LNCAP (cell line): ENCODE measurements at regions not wholly inside any gene's neighbourhood (a gene's known extent, or its start where the extent isn't known, plus 50 kb on each side); places are given as distances from the start of the nearest gene placed in this dataset.

Source experiments
- CTCF ChIP-seq: fragments of 450-650 bp; IDR thresholded peaks from 2 replicates; pipeline ENCODE4 v1.5.1; 2017; ENCODE audit warnings: mild to moderate bottlenecking

GRCh38 chr2:235171550-235172031 lies 219.8 kb downstream of the SH3BP4 start:
- no peak for TF ChIP-seq CTCF

- TF ChIP-seq CTCF = no peak
Observed at GRCh38 chr2:235180642-235181041, 228.8 kb downstream of the SH3BP4 start.

GRCh38 chr2:235183786-235184185 lies 232.0 kb downstream of the SH3BP4 start:
- no peak for TF ChIP-seq CTCF

GRCh38 chr2:235187806-235188205 lies 236.0 kb downstream of the SH3BP4 start:
- no peak for TF ChIP-seq CTCF

- TF ChIP-seq CTCF = no peak
Observed at GRCh38 chr2:235191486-235191885, 239.7 kb downstream of the SH3BP4 start.

- no peak for TF ChIP-seq CTCF
Observed at GRCh38 chr2:235191978-235192377, 240.2 kb downstream of the SH3BP4 start.

GRCh38 chr2:235194351-235194750 lies 242.5 kb downstream of the SH3BP4 start:
- no peak for TF ChIP-seq CTCF

GRCh38 chr2:235194836-235195235 lies 243.0 kb downstream of the SH3BP4 start:
- no peak for TF ChIP-seq CTCF
